Activated CD8-positive, alpha-beta memory T cell treated with anti-CD3 and anti-CD28 coated beads for 24 hours (primary cell): ENCODE measurements at regions not wholly inside any gene's neighbourhood (a gene's known extent, or its start where the extent isn't known, plus 50 kb on each side); places are given as distances from the start of the nearest gene placed in this dataset.
"Not testable (repeated sequence)": the region's sequence is repeated elsewhere in the genome, so short reads cannot be mapped to it uniquely, and the experiment has no call there.

ENCODE experiments used
- DNase-seq: peaks from one replicate; pipeline ENCODE4 v3.0.0-alpha.2; 2020

GRCh38 chr3:102038477-102039142, 189.3 kb downstream of the NFKBIZ start:
- no peak for DNase-seq

DNA sequence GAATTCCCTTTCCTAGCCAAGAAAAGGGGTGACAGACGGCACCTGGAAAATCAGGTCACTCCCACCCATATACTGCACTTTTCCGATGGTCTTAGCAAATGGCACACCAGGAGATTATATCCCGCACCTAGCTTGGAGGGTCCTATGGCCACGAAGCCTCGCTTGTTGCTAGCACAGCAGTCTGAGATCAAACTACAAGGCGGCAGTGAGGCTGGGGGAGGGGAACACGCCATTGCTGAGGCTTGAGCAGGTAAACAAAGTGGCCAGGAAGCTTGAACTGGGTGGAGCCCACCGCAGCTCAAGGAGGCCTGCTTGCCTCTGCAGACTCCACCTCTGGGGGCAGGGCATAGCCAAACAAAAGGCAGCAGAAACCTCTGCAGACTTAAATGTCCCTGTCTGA, 190.8 kb downstream of the NFKBIZ start:
- DNase-seq: not testable (repeated sequence)

GRCh38 chr3:102053375-102053989, 204.2 kb downstream of the NFKBIZ start:
- DNase-seq: no peak

GRCh38 chr3:102054543-102055080, 205.3 kb downstream of the NFKBIZ start:
- no peak for DNase-seq

DNA sequence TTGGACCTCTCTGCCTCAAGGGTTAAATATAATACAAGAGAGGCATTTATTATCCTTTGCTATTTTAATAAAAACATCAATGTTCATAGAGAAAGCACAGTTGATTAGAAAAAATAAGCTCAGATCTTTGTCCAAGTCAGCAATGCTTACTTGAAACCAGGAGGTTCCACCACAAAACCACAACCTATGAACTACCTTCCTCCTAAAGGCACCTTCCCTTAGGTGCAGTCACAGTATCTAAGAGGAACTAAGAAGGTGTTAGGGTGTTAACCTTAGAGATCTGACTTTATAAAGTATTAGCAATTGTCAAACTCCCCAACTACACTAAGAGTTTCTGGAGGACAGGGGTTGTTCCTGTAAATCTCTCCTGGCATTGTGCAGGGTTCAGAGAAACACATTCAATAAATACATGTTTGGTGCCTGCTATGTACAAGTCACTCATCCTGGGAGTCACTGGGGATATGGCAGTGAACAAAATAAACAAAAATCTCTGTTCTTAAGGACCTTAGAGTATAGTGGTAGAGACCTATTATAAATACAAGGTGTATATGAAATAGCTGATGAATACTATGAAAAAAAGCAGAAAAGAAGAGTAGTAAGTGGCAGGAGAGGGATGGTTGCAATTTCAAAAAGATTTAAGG, 208.6 kb downstream of the NFKBIZ start:
- DNase-seq: no peak

DNA sequence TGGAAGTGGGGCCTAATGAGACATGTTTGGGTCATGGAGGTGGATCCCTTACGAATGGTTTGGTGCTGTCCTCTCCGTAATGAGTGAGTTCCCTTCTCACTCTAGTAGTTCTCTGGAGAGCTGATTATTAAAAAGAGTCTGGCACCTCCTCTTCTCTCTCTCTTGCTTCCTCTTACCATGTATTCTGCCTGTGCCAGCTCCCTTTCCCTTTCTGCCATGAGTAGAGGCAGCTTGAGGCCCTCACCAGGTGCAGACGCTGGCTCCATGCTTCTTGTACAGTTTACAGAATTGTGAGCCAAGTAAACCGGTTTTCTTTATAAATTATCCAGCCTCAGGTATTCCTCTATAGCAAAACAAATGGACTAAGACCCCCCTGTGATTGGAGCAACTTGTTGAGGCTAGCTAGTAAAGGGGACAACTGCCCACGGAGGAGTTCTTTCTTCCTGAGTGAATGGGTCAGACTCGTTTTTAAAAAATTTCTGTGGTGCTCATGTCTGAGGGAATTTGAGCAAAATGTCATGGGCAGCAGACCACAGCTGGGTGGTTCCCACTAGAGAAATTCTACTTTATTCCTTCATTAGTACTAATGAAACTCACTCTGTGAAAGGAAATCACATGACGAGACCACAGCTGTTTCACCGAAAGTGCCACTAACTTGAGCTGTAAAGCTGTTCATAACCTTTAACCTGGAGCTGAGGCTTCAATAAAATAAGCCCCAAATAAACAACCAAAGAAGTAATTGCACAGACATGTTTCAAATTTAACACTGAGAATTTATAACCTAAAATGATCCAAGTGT, 210.0 kb downstream of the NFKBIZ start:
- no peak for DNase-seq

DNA sequence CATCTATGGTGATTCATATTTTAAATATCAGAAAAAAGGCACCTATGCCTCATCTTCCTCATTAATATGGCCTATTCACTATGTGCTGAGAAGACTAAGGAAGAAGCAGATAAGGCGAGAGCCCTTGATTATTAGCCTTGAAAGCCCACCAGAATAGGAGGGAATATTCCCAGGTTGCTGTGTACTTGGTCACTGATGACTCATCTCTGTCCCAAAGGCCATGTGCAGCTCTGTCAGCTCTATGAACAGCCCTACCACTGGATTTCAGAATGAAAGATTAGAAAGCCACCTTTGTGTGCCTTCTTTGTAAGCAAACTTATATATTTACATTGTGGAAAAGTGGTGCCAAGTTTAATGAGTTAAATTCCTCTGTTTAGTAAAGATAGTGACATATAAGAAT, 211.5 kb downstream of the NFKBIZ start:
- DNase-seq: no peak

- DNase-seq: no peak
Measured at GRCh38 chr3:102063572-102063971, 214.3 kb downstream of the NFKBIZ start.

- DNase-seq: no peak
Measured at GRCh38 chr3:102066470-102066869, 217.2 kb downstream of the NFKBIZ start.

DNA sequence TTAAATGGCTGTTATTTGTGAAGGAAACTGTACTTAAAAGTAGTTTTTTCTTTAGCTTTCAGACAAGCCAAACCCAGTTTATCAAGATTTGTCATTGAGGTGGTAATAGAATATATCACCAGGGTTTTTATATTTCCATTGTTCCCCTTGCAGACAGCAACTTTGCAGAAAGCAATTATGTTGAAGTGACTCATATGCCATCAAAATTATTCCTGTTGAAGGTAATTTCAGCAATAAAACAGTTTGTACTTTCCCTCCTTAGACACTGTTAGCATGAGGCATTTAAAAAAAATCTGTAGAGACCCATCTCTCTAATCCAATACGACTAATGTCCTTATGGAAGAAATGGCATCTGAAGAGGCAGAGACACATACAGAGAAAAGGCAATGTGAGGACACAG, 219.0 kb downstream of the NFKBIZ start:
- no peak for DNase-seq

- DNase-seq: no peak
Measured at GRCh38 chr3:102068736-102069135, 219.4 kb downstream of the NFKBIZ start.

GRCh38 chr3:102069211-102069662, 219.9 kb downstream of the NFKBIZ start:
- DNase-seq: no peak

- no peak for DNase-seq
Measured at GRCh38 chr3:102074946-102075345, 225.6 kb downstream of the NFKBIZ start.

- no peak for DNase-seq
Measured at GRCh38 chr3:102078401-102078800, 229.1 kb downstream of the NFKBIZ start.

- no peak for DNase-seq
Measured at GRCh38 chr3:102078854-102079808, 229.8 kb downstream of the NFKBIZ start.

DNA sequence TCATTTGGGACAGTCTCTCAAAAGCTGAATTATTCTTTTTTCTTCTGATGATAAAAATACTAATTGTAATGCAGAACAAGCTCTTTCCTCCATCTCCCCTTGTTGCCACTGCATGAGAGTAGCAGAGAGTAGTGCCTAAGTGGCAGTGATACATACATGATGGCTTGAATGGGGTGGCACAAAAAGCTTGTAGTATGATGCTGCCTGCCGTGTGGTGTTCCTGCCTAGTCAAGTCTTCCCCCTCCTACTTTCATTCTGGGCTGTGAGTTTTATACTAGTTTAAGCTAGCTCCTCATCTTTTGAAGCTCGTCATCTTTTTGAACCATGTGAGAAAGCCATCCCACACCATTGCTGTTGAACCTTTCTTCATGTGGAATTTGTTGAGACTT, 230.5 kb downstream of the NFKBIZ start:
- DNase-seq: no peak

GRCh38 chr3:102081572-102082289, 232.4 kb downstream of the NFKBIZ start:
- DNase-seq: no peak

- DNase-seq: no peak
Measured at GRCh38 chr3:102083473-102083872, 234.2 kb downstream of the NFKBIZ start.

DNA sequence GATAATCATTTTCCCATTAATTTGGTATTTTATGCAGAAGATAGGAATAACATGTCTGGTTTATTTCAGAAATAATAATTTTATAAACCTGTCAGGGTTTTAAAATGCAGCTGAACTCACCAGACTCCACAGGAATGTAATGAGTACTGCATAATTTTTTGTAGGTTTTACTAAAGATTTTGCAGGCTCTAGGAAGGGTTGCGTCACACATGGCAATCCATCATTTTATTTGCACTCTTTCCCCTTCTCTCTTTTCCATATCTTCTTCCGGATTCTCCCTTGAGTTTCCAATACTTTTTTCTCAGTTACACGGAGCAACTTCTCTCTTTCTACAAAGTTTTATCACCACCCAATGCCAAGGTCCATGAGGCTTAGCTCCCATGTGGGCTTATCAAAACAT, 234.7 kb downstream of the NFKBIZ start:
- no peak for DNase-seq

- no peak for DNase-seq
Measured at GRCh38 chr3:102084704-102085103, 235.4 kb downstream of the NFKBIZ start.

GRCh38 chr3:102085431-102086176, 236.3 kb downstream of the NFKBIZ start:
- DNase-seq: no peak
